Lung (tissue), 11 donors: ENCODE measurements at regions not wholly inside any gene's neighbourhood (a gene's known extent, or its start where the extent isn't known, plus 50 kb on each side); places are given as distances from the start of the nearest gene placed in this dataset.

ENCODE experiments used
- ATAC-seq: fragments of 200-7000 bp; cut with Tn5 transposase; one replicate; pipeline ENCODE4 v1.9.1; 2020; ENCODE audit warnings: moderate number of reproducible peaks; ENCODE audit not compliant: insufficient read depth, low FRiP score
- DNase-seq, 3 donors: peaks; one replicate each; pipeline ENCODE4 v3.0.0-alpha.2; 2013 to 2017
- H3K27ac ChIP-seq, 2 donors: one replicate each; pipeline ENCODE4 v1.5.1; 2013; ENCODE audit warnings: mild to moderate bottlenecking in 2 of 2, moderate library complexity in 2 of 2, control low read depth in 1 of 2, inconsistent platforms in 1 of 2, low read depth in 1 of 2, low read length in 1 of 2
- H3K27me3 ChIP-seq, 3 donors: one replicate each; pipeline ENCODE4 v1.5.1; 2013; ENCODE audit warnings: low read length in 2 of 3; ENCODE audit not compliant: control insufficient read depth in 3 of 3, insufficient read depth in 3 of 3
- H3K36me3 ChIP-seq, 4 donors: one replicate each; pipeline ENCODE4 v1.5.1; 2013; ENCODE audit warnings: low read length in 4 of 4, mild to moderate bottlenecking in 1 of 4, moderate library complexity in 1 of 4; ENCODE audit not compliant: control insufficient read depth in 4 of 4, insufficient read depth in 4 of 4
- H3K4me1 ChIP-seq, 5 donors: one replicate each; pipeline ENCODE4 v1.5.1; 2013; ENCODE audit warnings: low read length in 5 of 5, mild to moderate bottlenecking in 2 of 5, moderate library complexity in 1 of 5; ENCODE audit not compliant: control insufficient read depth in 5 of 5, insufficient read depth in 5 of 5
- H3K4me3 ChIP-seq: one replicate; pipeline ENCODE4 v1.5.1; 2013; ENCODE audit warnings: mild to moderate bottlenecking, control low read depth, moderate library complexity
- H3K9ac ChIP-seq, 2 donors: one replicate each; pipeline ENCODE4 v1.5.1; 2013; ENCODE audit warnings: low read length in 2 of 2, control low read depth in 1 of 2; ENCODE audit not compliant: insufficient read depth in 1 of 2
- H3K9me3 ChIP-seq, 4 donors: one replicate each; pipeline ENCODE4 v1.5.1; 2013; ENCODE audit warnings: low read length in 3 of 4, mild to moderate bottlenecking in 1 of 4, moderate library complexity in 1 of 4; ENCODE audit not compliant: control insufficient read depth in 4 of 4, insufficient read depth in 3 of 4
- CTCF ChIP-seq: IDR thresholded peaks from 2 replicates; pipeline ENCODE4 v1.5.1; 2012; ENCODE audit warnings: mild to moderate bottlenecking; ENCODE audit errors: control extremely low read depth, extremely low read depth
- WGBS, 2 donors: extraction: QIAGEN DNeasy Blood & Tissue Kit; methylation state at CpG; one replicate each; pipeline ENCODE4 v1.1.7; 2013; 5-methylcytosine and 5-hydroxymethylcytosine counted together
- donor health status: control.
- donor health status: control.
- donor health status: Bipolar disorder and iron deficiency.
- donor health status: healthy.
- donor health status: DM: yes; HTN: yes; CAD: no.

- Histone ChIP-seq H3K36me3 (no peaks in the 10 kb centered on the region), H3K4me1 (peaks cover 0 to 14% (median 5%) of the 10 kb centered on the region in 5 donors), H3K4me3 (no peak overlapping the region), H3K27me3 (no peaks in the 10 kb centered on the region), H3K9ac (no peak overlapping the region), H3K9me3 (peaks cover 0 to 9% (median 0%) of the 10 kb centered on the region in 4 donors), H3K27ac (no peak overlapping the region)
- no peak for TF ChIP-seq CTCF
- DNase-seq: no peak
- WGBS, 2 donors: 93 to 95% methylated on average over 2 of the region's 2 CpGs
- no peak for ATAC-seq
These were observed 209.3 kb downstream of the SS18 start for GRCh38 chr18:25881149-25881548.

- Histone ChIP-seq H3K9me3 (peaks cover 0 to 14% (median 0%) of the 10 kb centered on the region in 4 donors), H3K27ac (no peak overlapping the region), H3K4me1 (peaks cover 0 to 19% (median 5%) of the 10 kb centered on the region in 5 donors), H3K27me3 (no peaks in the 10 kb centered on the region), H3K4me3 (no peak overlapping the region), H3K9ac (no peak overlapping the region), H3K36me3 (no peaks in the 10 kb centered on the region)
- no peak for TF ChIP-seq CTCF
- WGBS, 2 donors: 96 to 98% methylated on average over 3 of the region's 3 CpGs
- no peak for DNase-seq
- no peak for ATAC-seq
These were observed 210.0 kb downstream of the SS18 start for GRCh38 chr18:25880441-25880840.

DNA sequence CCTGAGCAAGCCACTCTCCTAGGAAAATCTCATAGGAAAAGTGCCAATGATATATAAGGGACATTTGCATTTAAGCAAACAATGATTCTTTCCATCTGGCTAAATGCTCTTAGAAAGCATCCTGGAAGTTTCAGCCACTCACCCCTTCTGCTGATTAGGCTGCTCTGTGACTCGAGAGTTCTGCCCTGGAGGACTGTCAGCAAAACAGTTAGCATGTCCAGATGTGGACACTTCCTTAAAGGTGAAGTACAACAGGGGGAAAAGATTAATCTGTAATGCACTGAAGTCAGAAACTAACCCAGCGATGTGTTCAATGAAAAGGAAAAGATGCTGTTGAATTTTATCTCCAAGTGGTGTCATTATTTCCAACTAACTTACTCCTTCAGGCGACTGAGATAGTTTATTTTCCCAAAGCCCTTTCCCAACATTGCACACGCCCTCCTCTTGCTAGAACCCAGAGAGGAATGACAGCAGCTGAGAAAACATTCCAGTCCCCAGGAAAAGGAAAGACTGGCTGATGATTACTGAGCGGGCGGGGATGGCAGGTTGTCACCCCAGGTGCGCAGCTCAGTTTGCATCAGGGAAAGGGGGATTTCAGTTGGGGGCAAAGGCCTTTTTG lies 214.0 kb downstream of the SS18 start:
- no peak for TF ChIP-seq CTCF
- 49 to 67% methylated on average over 7 of the region's 7 CpGs for WGBS, 2 donors
- Histone ChIP-seq H3K9me3 (peaks cover 0 to 7% (median 0%) of the 10 kb centered on the region in 4 donors), H3K36me3 (no peaks in the 10 kb centered on the region), H3K4me3 (no peak overlapping the region), H3K27ac (no peak overlapping the region), H3K27me3 (no peaks in the 10 kb centered on the region), H3K9ac (no peak overlapping the region), H3K4me1 (peaks cover 0 to 19% (median 5%) of the 10 kb centered on the region in 5 donors)
- peak; percentile 34 to 78 (median 77) for DNase-seq
- ATAC-seq: no peak
